ENCODE measurements at regions not wholly inside any gene's neighbourhood (a gene's known extent, or its start where the extent isn't known, plus 50 kb on each side); places are given as distances from the start of the nearest gene placed in this dataset.

- CTCF ChIA-PET, result no interaction called here
- POLR2A ChIA-PET, result no interaction called here
- no peak for DNase-seq (ENCODE audit: low read depth, low spot score)
Measured at GRCh38 chr2:10240911-10241610, 61.6 kb upstream of the HPCAL1 start.

GRCh38 chr2:10241641-10242430, 60.9 kb upstream of the HPCAL1 start:
- H3K9me3 ChIP-seq (ENCODE audit: control insufficient read depth, insufficient read depth, low read length), result no peaks in the 10 kb centered on the region; the same call in 1 of the 2 replicates
- H3K27ac ChIP-seq (ENCODE audit: low read depth, low read length), result no peak overlapping the region
- ChIA-PET CTCF (interaction anchor here (0.5 kb wide), 1 partner anchor 63 kb away, joined by 3 read pairs; no protein-coding TSS in a partner anchor), POLR2A (no interaction called here)
- H3K27me3 ChIP-seq (ENCODE audit: control insufficient read depth, insufficient read depth, low read length), result peaks cover 28% of the 10 kb centered on the region
- TF ChIP-seq CTCF (IDR thresholded peaks at IDR 0.05; ENCODE audit: low read depth, low read length), result no peak
- no peak overlapping the region for H3K4me3 ChIP-seq (ENCODE audit: low read depth, low read length)
- no peak for DNase-seq (ENCODE audit: low read depth, low spot score)

More at GRCh38 chr2:10240911-10241610, 61.6 kb upstream of the HPCAL1 start:
- Histone ChIP-seq H3K9me3 (ENCODE audit: control insufficient read depth, insufficient read depth, low read length) (no peaks in the 10 kb centered on the region; the same call in 1 of the 2 replicates), H3K4me3 (ENCODE audit: low read depth, low read length) (no peak overlapping the region), H3K27me3 (ENCODE audit: control insufficient read depth, insufficient read depth, low read length) (peaks cover 28% of the 10 kb centered on the region), H3K27ac (ENCODE audit: low read depth, low read length) (no peak overlapping the region)
- TF ChIP-seq CTCF (IDR thresholded peaks at IDR 0.05; ENCODE audit: low read depth, low read length), result no peak

GRCh38 chr2:10242451-10242850, 60.3 kb upstream of the HPCAL1 start:
- ChIA-PET POLR2A (no interaction called here), CTCF (interaction anchor here (0.5 kb wide), 1 partner anchor 62 kb away, joined by 3 read pairs; no protein-coding TSS in a partner anchor)
- DNase-seq (ENCODE audit: low read depth, low spot score), result no peak
- Histone ChIP-seq H3K4me3 (ENCODE audit: low read depth, low read length) (no peak overlapping the region), H3K9me3 (ENCODE audit: control insufficient read depth, insufficient read depth, low read length) (no peaks in the 10 kb centered on the region; the same call in 1 of the 2 replicates), H3K27me3 (ENCODE audit: control insufficient read depth, insufficient read depth, low read length) (peaks cover 22% of the 10 kb centered on the region), H3K27ac (ENCODE audit: low read depth, low read length) (no peak overlapping the region)
- no peak for TF ChIP-seq CTCF (IDR thresholded peaks at IDR 0.05; ENCODE audit: low read depth, low read length)

- ChIA-PET CTCF (no interaction called here), POLR2A (no interaction called here)
- no peak overlapping the region for H3K27ac ChIP-seq (ENCODE audit: low read depth, low read length)
- peaks cover 17% of the 10 kb centered on the region for H3K27me3 ChIP-seq (ENCODE audit: control insufficient read depth, insufficient read depth, low read length)
- H3K4me3 ChIP-seq (ENCODE audit: low read depth, low read length), result no peak overlapping the region
- no peak for DNase-seq (ENCODE audit: low read depth, low spot score)
- H3K9me3 ChIP-seq (ENCODE audit: control insufficient read depth, insufficient read depth, low read length), result no peaks in the 10 kb centered on the region; the same call in 1 of the 2 replicates
- no peak for TF ChIP-seq CTCF (IDR thresholded peaks at IDR 0.05; ENCODE audit: low read depth, low read length)
Measured at GRCh38 chr2:10242998-10243925, 59.4 kb upstream of the HPCAL1 start.
